GM18511 (cell line): ENCODE measurements at regions not wholly inside any gene's neighbourhood (a gene's known extent, or its start where the extent isn't known, plus 50 kb on each side); places are given as distances from the start of the nearest gene placed in this dataset.
"Not testable (repeated sequence)": the region's sequence is repeated elsewhere in the genome, so short reads cannot be mapped to it uniquely, and the experiment has no call there.

Experiments used
- ATAC-seq: cut with Tn5 transposase; IDR thresholded peaks from one replicate; pipeline ENCODE4 v1.9.1; 2021; ENCODE audit warnings: mild to moderate bottlenecking, moderate library complexity; ENCODE audit not compliant: unreplicated experiment

- no peak for ATAC-seq
These were observed 114.9 kb upstream of the SLCO6A1 start for GRCh38 chr5:102613661-102614060.

- no peak for ATAC-seq
These were observed 118.7 kb upstream of the SLCO6A1 start for GRCh38 chr5:102617191-102618187.

- no peak for ATAC-seq
These were observed 123.5 kb upstream of the SLCO6A1 start for GRCh38 chr5:102622262-102622661.

GRCh38 chr5:102623329-102624065 lies 124.7 kb upstream of the SLCO6A1 start:
- ATAC-seq = no peak

GRCh38 chr5:102624405-102624804 lies 125.6 kb upstream of the SLCO6A1 start:
- no peak for ATAC-seq

GRCh38 chr5:102625468-102625867 lies 126.7 kb upstream of the SLCO6A1 start:
- no peak for ATAC-seq

- no peak for ATAC-seq
These were observed 127.1 kb upstream of the SLCO6A1 start for GRCh38 chr5:102625928-102626327.

GRCh38 chr5:102627315-102627714 lies 127.8 kb upstream of the PAM start:
- ATAC-seq = no peak

- no peak for ATAC-seq
These were observed 126.5 kb upstream of the PAM start for GRCh38 chr5:102628441-102629175.

- ATAC-seq = no peak
These were observed 125.1 kb upstream of the PAM start for GRCh38 chr5:102629827-102630605.

GRCh38 chr5:102635399-102635798 lies 119.7 kb upstream of the PAM start:
- not testable (repeated sequence) for ATAC-seq

GRCh38 chr5:102638316-102638715 lies 116.8 kb upstream of the PAM start:
- ATAC-seq = no peak

GRCh38 chr5:102638912-102639652 lies 116.0 kb upstream of the PAM start:
- ATAC-seq = no peak

GRCh38 chr5:102649731-102650130 lies 105.4 kb upstream of the PAM start:
- no peak for ATAC-seq

- no peak for ATAC-seq
These were observed 103.6 kb upstream of the PAM start for GRCh38 chr5:102651466-102651865.

- ATAC-seq = no peak
These were observed 100.4 kb upstream of the PAM start for GRCh38 chr5:102654559-102655349.

- no peak for ATAC-seq
These were observed 96.0 kb upstream of the PAM start for GRCh38 chr5:102659151-102659550.

- ATAC-seq = no peak
These were observed 95.0 kb upstream of the PAM start for GRCh38 chr5:102660111-102660510.
